ENCODE measurements at regions not wholly inside any gene's neighbourhood (a gene's known extent, or its start where the extent isn't known, plus 50 kb on each side); places are given as distances from the start of the nearest gene placed in this dataset.
"Not testable (repeated sequence)": the region's sequence is repeated elsewhere in the genome, so short reads cannot be mapped to it uniquely, and the experiment has no call there.

- no peak for DNase-seq
- ChIA-PET CTCF (interaction anchor here (0.9 to 1.6 kb wide), 5 partner anchors 9 to 84 kb away, joined by 3 to 4 read pairs (median 3); no protein-coding TSS in a partner anchor), POLR2A (no interaction called here)
- Mint-ChIP-seq H3K36me3 (ENCODE audit: low read depth) (peaks cover 3% of the 10 kb centered on the region), H3K4me1 (no peaks in the 10 kb centered on the region), H3K27me3 (peaks cover 16% of the 10 kb centered on the region), H3K27ac (no peak overlapping the region), H3K9me3 (peaks cover 2% of the 10 kb centered on the region), H3K4me3 (no peak overlapping the region)
Measured at GRCh38 chr2:64244037-64244416, 99.8 kb upstream of the PELI1 start.

GRCh38 chr2:64245631-64246030 is 101.4 kb upstream of the PELI1 start:
- Mint-ChIP-seq H3K27ac (no peak overlapping the region), H3K36me3 (ENCODE audit: low read depth) (peaks cover 3% of the 10 kb centered on the region), H3K9me3 (peaks cover 2% of the 10 kb centered on the region), H3K27me3 (peaks cover 12% of the 10 kb centered on the region), H3K4me1 (no peaks in the 10 kb centered on the region), H3K4me3 (no peak overlapping the region)
- ChIA-PET POLR2A (no interaction called here), CTCF (interaction anchor here (0.6 to 1.0 kb wide), 3 partner anchors 9 to 84 kb away, joined by 3 read pairs; no protein-coding TSS in a partner anchor)
- no peak for DNase-seq

- Mint-ChIP-seq H3K9me3 (no peaks in the 10 kb centered on the region), H3K36me3 (ENCODE audit: low read depth) (no peaks in the 10 kb centered on the region), H3K4me1 (no peaks in the 10 kb centered on the region), H3K27ac (no peak overlapping the region), H3K4me3 (no peak overlapping the region), H3K27me3 (peaks cover 2% of the 10 kb centered on the region)
- POLR2A ChIA-PET, result no interaction called here
- CTCF ChIA-PET, result interaction anchor here (1.0 kb wide), 1 partner anchor 27 kb away, joined by 3 read pairs; no protein-coding TSS in a partner anchor
- no peak for DNase-seq
Measured at GRCh38 chr2:64246962-64247361, 102.7 kb upstream of the PELI1 start.

GRCh38 chr2:64249426-64249825 is 105.2 kb upstream of the PELI1 start:
- no peaks in the 10 kb centered on the region for H3K4me1 Mint-ChIP-seq
- ChIA-PET POLR2A (no interaction called here), CTCF (no interaction called here)

GRCh38 chr2:64250063-64250462 is 105.8 kb upstream of the PELI1 start:
- CTCF ChIA-PET, result interaction anchor here (1.0 to 1.5 kb wide), 3 partner anchors 8 to 34 kb away, joined by 3 to 5 read pairs (median 3); no protein-coding TSS in a partner anchor
- POLR2A ChIA-PET, result no interaction called here

More at GRCh38 chr2:64249426-64249825, 105.2 kb upstream of the PELI1 start:
- Mint-ChIP-seq H3K27me3 (no peaks in the 10 kb centered on the region), H3K36me3 (ENCODE audit: low read depth) (no peaks in the 10 kb centered on the region), H3K4me3 (no peak overlapping the region), H3K27ac (no peak overlapping the region), H3K9me3 (no peaks in the 10 kb centered on the region)
- DNase-seq, result no peak

GRCh38 chr2:64250751-64251423 is 106.7 kb upstream of the PELI1 start:
- Mint-ChIP-seq H3K27me3 (no peaks in the 10 kb centered on the region), H3K4me1 (no peaks in the 10 kb centered on the region)
- CTCF ChIA-PET, result interaction anchor here (1.0 to 1.5 kb wide), 7 partner anchors 9 to 33 kb away, joined by 3 to 5 read pairs (median 3); no protein-coding TSS in a partner anchor

More at GRCh38 chr2:64250063-64250462, 105.8 kb upstream of the PELI1 start:
- H3K4me1 Mint-ChIP-seq, result no peaks in the 10 kb centered on the region
- no peaks in the 10 kb centered on the region for H3K9me3 Mint-ChIP-seq
- no peaks in the 10 kb centered on the region for H3K36me3 Mint-ChIP-seq (ENCODE audit: low read depth)
- no peak overlapping the region for H3K27ac Mint-ChIP-seq
- H3K27me3 Mint-ChIP-seq, result no peaks in the 10 kb centered on the region
- DNase-seq, result no peak
- no peak overlapping the region for H3K4me3 Mint-ChIP-seq

GRCh38 chr2:64251497-64252250 is 107.5 kb upstream of the PELI1 start:
- peak overlapping the region; percentile 14 for H3K27ac Mint-ChIP-seq
- CTCF ChIA-PET, result interaction anchor here (1.0 to 1.5 kb wide), 6 partner anchors 9 to 22 kb away, joined by 3 to 5 read pairs (median 3); no protein-coding TSS in a partner anchor
- H3K27me3 Mint-ChIP-seq, result no peaks in the 10 kb centered on the region

More at GRCh38 chr2:64250751-64251423, 106.7 kb upstream of the PELI1 start:
- Mint-ChIP-seq H3K4me3 (no peak overlapping the region), H3K9me3 (no peaks in the 10 kb centered on the region), H3K27ac (no peak overlapping the region), H3K36me3 (ENCODE audit: low read depth) (no peaks in the 10 kb centered on the region)
- POLR2A ChIA-PET, result no interaction called here
- DNase-seq, result no peak

GRCh38 chr2:64252251-64252978 is 108.2 kb upstream of the PELI1 start:
- H3K36me3 Mint-ChIP-seq (ENCODE audit: low read depth); H3K27me3 Mint-ChIP-seq; H3K9me3 Mint-ChIP-seq; H3K4me1 Mint-ChIP-seq; H3K4me3 Mint-ChIP-seq; POLR2A ChIA-PET; DNase-seq; H3K27ac Mint-ChIP-seq: not testable (repeated sequence)
- CTCF ChIA-PET, result interaction anchor here (1.2 to 1.3 kb wide), 2 partner anchors 12 to 22 kb away, joined by 3 read pairs; no protein-coding TSS in a partner anchor

More at GRCh38 chr2:64251497-64252250, 107.5 kb upstream of the PELI1 start:
- DNase-seq, result no peak
- Mint-ChIP-seq H3K36me3 (ENCODE audit: low read depth) (no peaks in the 10 kb centered on the region), H3K4me1 (no peaks in the 10 kb centered on the region), H3K4me3 (no peak overlapping the region), H3K9me3 (no peaks in the 10 kb centered on the region)
- POLR2A ChIA-PET, result no interaction called here

GRCh38 chr2:64253421-64253820 is 109.2 kb upstream of the PELI1 start:
- H3K36me3 Mint-ChIP-seq (ENCODE audit: low read depth); CTCF ChIA-PET; DNase-seq; POLR2A ChIA-PET; H3K4me1 Mint-ChIP-seq; H3K27me3 Mint-ChIP-seq; H3K27ac Mint-ChIP-seq; H3K9me3 Mint-ChIP-seq; H3K4me3 Mint-ChIP-seq: not testable (repeated sequence)

GRCh38 chr2:64258566-64258965 is 114.3 kb upstream of the PELI1 start:
- POLR2A ChIA-PET, result no interaction called here

GRCh38 chr2:64259312-64259711 is 115.1 kb upstream of the PELI1 start:
- DNase-seq, result no peak
- POLR2A ChIA-PET, result no interaction called here
- Mint-ChIP-seq H3K4me1 (peaks cover 9% of the 10 kb centered on the region), H3K36me3 (ENCODE audit: low read depth) (peaks cover 2% of the 10 kb centered on the region), H3K9me3 (no peaks in the 10 kb centered on the region), H3K27me3 (no peaks in the 10 kb centered on the region), H3K4me3 (no peak overlapping the region), H3K27ac (no peak overlapping the region)
- CTCF ChIA-PET, result no interaction called here

More at GRCh38 chr2:64258566-64258965, 114.3 kb upstream of the PELI1 start:
- CTCF ChIA-PET, result interaction anchor here (0.7 to 1.5 kb wide), 3 partner anchors 8 to 14 kb away, joined by 3 read pairs; no protein-coding TSS in a partner anchor
- peaks cover 9% of the 10 kb centered on the region for H3K4me1 Mint-ChIP-seq
- H3K27me3 Mint-ChIP-seq, result no peaks in the 10 kb centered on the region
- H3K9me3 Mint-ChIP-seq, result no peaks in the 10 kb centered on the region
- DNase-seq, result no peak
- H3K4me3 Mint-ChIP-seq, result no peak overlapping the region
- peaks cover 2% of the 10 kb centered on the region for H3K36me3 Mint-ChIP-seq (ENCODE audit: low read depth)
- no peak overlapping the region for H3K27ac Mint-ChIP-seq

- no peaks in the 10 kb centered on the region for H3K27me3 Mint-ChIP-seq
- CTCF ChIA-PET, result interaction anchor here (0.7 kb wide), 1 partner anchor 15 kb away, joined by 3 read pairs; no protein-coding TSS in a partner anchor
- H3K9me3 Mint-ChIP-seq, result no peaks in the 10 kb centered on the region
- no peak for DNase-seq
- H3K36me3 Mint-ChIP-seq (ENCODE audit: low read depth), result peaks cover 2% of the 10 kb centered on the region
- peaks cover 9% of the 10 kb centered on the region for H3K4me1 Mint-ChIP-seq
- peak overlapping the region; percentile 30 for H3K4me3 Mint-ChIP-seq
- H3K27ac Mint-ChIP-seq, result peak overlapping the region; percentile 85
- POLR2A ChIA-PET, result no interaction called here
Measured at GRCh38 chr2:64260093-64260803, 116.0 kb upstream of the PELI1 start.
